ENCODE measurements at regions not wholly inside any gene's neighbourhood (a gene's known extent, or its start where the extent isn't known, plus 50 kb on each side); places are given as distances from the start of the nearest gene placed in this dataset.
"Not testable (repeated sequence)": the region's sequence is repeated elsewhere in the genome, so short reads cannot be mapped to it uniquely, and the experiment has no call there.

DNA sequence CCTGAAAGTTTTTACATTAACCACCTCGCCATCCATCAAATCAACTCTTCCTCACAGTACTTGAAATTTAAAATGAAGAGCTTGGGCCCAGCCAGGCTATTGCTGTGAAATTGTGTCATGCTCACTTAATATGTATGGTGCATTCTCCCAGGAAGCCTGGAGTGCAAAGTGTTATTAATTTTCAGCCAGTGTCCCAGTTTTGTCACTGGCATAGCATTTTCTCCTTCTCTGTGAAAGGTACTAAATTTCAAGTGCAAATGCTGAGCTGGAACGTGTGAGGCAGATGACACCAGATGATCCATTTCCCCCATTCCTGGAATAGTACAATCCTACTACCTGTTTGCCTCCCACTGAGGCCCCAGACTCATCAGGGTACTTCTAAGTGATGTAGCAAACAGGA is 397.6 kb upstream of the ACTBL2 start:
- Histone ChIP-seq H3K9me3 (ENCODE audit: low read depth, low read length) (no peaks in the 10 kb centered on the region), H3K27ac (no peak overlapping the region), H3K4me3 (no peak overlapping the region), H3K9ac (ENCODE audit: insufficient read length) (no peak overlapping the region), H3K36me3 (ENCODE audit: insufficient read depth, low read length) (no peaks in the 10 kb centered on the region)
- TF ChIP-seq POLR2AphosphoS5 (IDR thresholded peaks at IDR 0.05; ENCODE audit: borderline replicate concordance, low read depth, low read length) (no peak), EZH2 (IDR thresholded peaks at IDR 0.05) (no peak), FOXP2 (optimal IDR thresholded peaks at IDR 0.05; ENCODE audit: control extremely low read depth, extremely low read length, insufficient read depth) (no peak)
- no peak for DNase-seq (ENCODE audit: low read depth, low spot score)

DNA sequence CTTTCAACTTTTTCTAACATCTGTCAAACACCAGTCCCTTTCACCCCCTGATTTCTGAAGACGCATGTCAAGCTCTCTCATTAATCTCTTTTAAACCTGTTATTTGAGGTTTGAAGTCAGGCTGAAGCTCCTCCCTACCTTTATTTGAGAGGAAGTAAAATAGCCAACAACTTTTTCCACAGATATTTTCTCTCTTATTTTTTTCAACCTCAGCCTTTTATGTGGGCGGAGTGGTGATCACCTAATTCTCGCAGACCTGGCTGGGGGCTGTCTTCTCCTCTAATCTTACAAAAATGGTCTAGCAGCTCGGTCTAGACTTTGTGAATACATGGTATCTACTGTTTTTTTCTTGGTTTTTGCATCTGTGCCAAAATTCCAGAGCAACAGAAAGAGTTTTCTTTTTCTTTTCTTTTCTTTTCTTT is 395.7 kb upstream of the ACTBL2 start:
- no peak overlapping the region for H3K4me3 ChIP-seq

GRCh38 chr5:57871496-57871895 is 388.9 kb upstream of the ACTBL2 start:
- no peak overlapping the region for H3K9ac ChIP-seq (ENCODE audit: insufficient read length)
- no peak for TF ChIP-seq POLR2AphosphoS5 (IDR thresholded peaks at IDR 0.05; ENCODE audit: borderline replicate concordance, low read depth, low read length)
- TF ChIP-seq FOXP2 (optimal IDR thresholded peaks at IDR 0.05; ENCODE audit: control extremely low read depth, extremely low read length, insufficient read depth), result no peak
- TF ChIP-seq EZH2 (IDR thresholded peaks at IDR 0.05), result no peak
- no peaks in the 10 kb centered on the region for H3K36me3 ChIP-seq (ENCODE audit: insufficient read depth, low read length)
- DNase-seq (ENCODE audit: low read depth, low spot score), result no peak
- H3K27ac ChIP-seq, result no peak overlapping the region
- H3K4me3 ChIP-seq, result no peak overlapping the region
- no peaks in the 10 kb centered on the region for H3K9me3 ChIP-seq (ENCODE audit: low read depth, low read length)

More for the DNA sequence above, 395.7 kb upstream of the ACTBL2 start:
- DNase-seq (ENCODE audit: low read depth, low spot score), result no peak
- Histone ChIP-seq H3K9ac (ENCODE audit: insufficient read length) (no peak overlapping the region), H3K9me3 (ENCODE audit: low read depth, low read length) (no peaks in the 10 kb centered on the region), H3K27ac (no peak overlapping the region), H3K36me3 (ENCODE audit: insufficient read depth, low read length) (no peaks in the 10 kb centered on the region)
- no peak for TF ChIP-seq POLR2AphosphoS5 (IDR thresholded peaks at IDR 0.05; ENCODE audit: borderline replicate concordance, low read depth, low read length)

GRCh38 chr5:57870267-57870666 is 387.7 kb upstream of the ACTBL2 start:
- H3K36me3 ChIP-seq (ENCODE audit: insufficient read depth, low read length); H3K27ac ChIP-seq; H3K9me3 ChIP-seq (ENCODE audit: low read depth, low read length); H3K4me3 ChIP-seq; H3K9ac ChIP-seq (ENCODE audit: insufficient read length); DNase-seq (ENCODE audit: low read depth, low spot score): not testable (repeated sequence)

DNA sequence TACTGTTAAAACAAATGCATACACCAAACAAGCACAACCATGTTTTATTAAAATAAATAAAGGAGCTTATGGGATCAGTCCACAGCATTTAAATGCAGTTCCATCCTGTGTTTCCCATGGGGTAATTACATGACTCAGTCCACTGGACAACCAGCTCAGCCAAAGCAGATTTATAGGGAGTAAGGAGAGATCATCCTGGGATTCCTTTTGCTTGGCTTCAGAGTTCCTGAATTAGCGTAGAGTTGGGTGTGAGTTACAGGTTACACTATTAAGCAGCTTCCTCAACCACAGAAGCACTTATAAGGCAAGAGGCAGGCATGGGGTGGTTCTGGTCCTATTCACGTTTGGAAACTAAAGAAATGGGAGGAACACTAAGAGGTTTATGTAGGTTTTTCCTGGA is 381.1 kb upstream of the ACTBL2 start:
- no peak for TF ChIP-seq POLR2AphosphoS5 (IDR thresholded peaks at IDR 0.05; ENCODE audit: borderline replicate concordance, low read depth, low read length)
- no peak for TF ChIP-seq EZH2 (IDR thresholded peaks at IDR 0.05)
- no peak for TF ChIP-seq FOXP2 (optimal IDR thresholded peaks at IDR 0.05; ENCODE audit: control extremely low read depth, extremely low read length, insufficient read depth)
- DNase-seq (ENCODE audit: low read depth, low spot score), result no peak
- H3K27ac ChIP-seq, result no peak overlapping the region
- no peak overlapping the region for H3K4me3 ChIP-seq
- H3K36me3 ChIP-seq (ENCODE audit: insufficient read depth, low read length), result no peaks in the 10 kb centered on the region
- H3K9me3 ChIP-seq (ENCODE audit: low read depth, low read length), result no peaks in the 10 kb centered on the region
- no peak overlapping the region for H3K9ac ChIP-seq (ENCODE audit: insufficient read length)

- H3K4me3 ChIP-seq, result no peak overlapping the region
- no peak overlapping the region for H3K27ac ChIP-seq
- no peaks in the 10 kb centered on the region for H3K36me3 ChIP-seq (ENCODE audit: insufficient read depth, low read length)
- no peak overlapping the region for H3K9ac ChIP-seq (ENCODE audit: insufficient read length)
- DNase-seq (ENCODE audit: low read depth, low spot score), result no peak
- H3K9me3 ChIP-seq (ENCODE audit: low read depth, low read length), result no peaks in the 10 kb centered on the region
- TF ChIP-seq EZH2 (IDR thresholded peaks at IDR 0.05), result no peak
- no peak for TF ChIP-seq POLR2AphosphoS5 (IDR thresholded peaks at IDR 0.05; ENCODE audit: borderline replicate concordance, low read depth, low read length)
- no peak for TF ChIP-seq FOXP2 (optimal IDR thresholded peaks at IDR 0.05; ENCODE audit: control extremely low read depth, extremely low read length, insufficient read depth)
Measured at GRCh38 chr5:57862942-57863341, 380.3 kb upstream of the ACTBL2 start.

DNA sequence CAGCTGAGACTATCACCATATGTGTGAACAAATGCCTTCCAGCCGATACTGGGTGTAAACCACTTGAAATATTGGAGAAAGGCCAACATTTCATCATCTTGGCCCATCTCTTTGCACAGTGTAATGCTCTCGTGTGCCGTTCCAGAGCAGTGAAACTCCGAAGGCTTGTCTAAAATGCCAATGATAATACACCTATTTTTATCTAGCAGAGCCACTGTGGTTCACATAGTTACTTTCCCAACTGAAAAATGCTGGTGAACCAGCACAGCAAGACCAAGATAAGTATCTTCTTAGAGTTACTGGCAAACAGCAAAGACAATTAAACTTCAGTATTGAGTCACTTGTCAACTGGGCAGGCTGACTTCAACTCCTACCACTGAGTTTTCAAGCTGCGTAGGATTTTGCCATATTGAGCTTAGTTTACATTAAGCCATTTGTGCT is 379.9 kb upstream of the ACTBL2 start:
- no peak overlapping the region for H3K9ac ChIP-seq (ENCODE audit: insufficient read length)
- H3K27ac ChIP-seq, result no peak overlapping the region
- TF ChIP-seq POLR2AphosphoS5 (IDR thresholded peaks at IDR 0.05; ENCODE audit: borderline replicate concordance, low read depth, low read length) (no peak), FOXP2 (optimal IDR thresholded peaks at IDR 0.05; ENCODE audit: control extremely low read depth, extremely low read length, insufficient read depth) (no peak), EZH2 (IDR thresholded peaks at IDR 0.05) (no peak)
- no peaks in the 10 kb centered on the region for H3K9me3 ChIP-seq (ENCODE audit: low read depth, low read length)
- H3K36me3 ChIP-seq (ENCODE audit: insufficient read depth, low read length), result no peaks in the 10 kb centered on the region
- DNase-seq (ENCODE audit: low read depth, low spot score), result no peak
- H3K4me3 ChIP-seq, result no peak overlapping the region

- Histone ChIP-seq H3K9me3 (ENCODE audit: low read depth, low read length) (no peaks in the 10 kb centered on the region), H3K4me3 (no peak overlapping the region), H3K9ac (ENCODE audit: insufficient read length) (no peak overlapping the region), H3K27ac (no peak overlapping the region), H3K36me3 (ENCODE audit: insufficient read depth, low read length) (no peaks in the 10 kb centered on the region)
- no peak for DNase-seq (ENCODE audit: low read depth, low spot score)
- no peak for TF ChIP-seq EZH2 (IDR thresholded peaks at IDR 0.05)
- TF ChIP-seq POLR2AphosphoS5 (IDR thresholded peaks at IDR 0.05; ENCODE audit: borderline replicate concordance, low read depth, low read length), result no peak
- TF ChIP-seq FOXP2 (optimal IDR thresholded peaks at IDR 0.05; ENCODE audit: control extremely low read depth, extremely low read length, insufficient read depth), result no peak
Measured at GRCh38 chr5:57859626-57860025, 377.0 kb upstream of the ACTBL2 start.

DNA sequence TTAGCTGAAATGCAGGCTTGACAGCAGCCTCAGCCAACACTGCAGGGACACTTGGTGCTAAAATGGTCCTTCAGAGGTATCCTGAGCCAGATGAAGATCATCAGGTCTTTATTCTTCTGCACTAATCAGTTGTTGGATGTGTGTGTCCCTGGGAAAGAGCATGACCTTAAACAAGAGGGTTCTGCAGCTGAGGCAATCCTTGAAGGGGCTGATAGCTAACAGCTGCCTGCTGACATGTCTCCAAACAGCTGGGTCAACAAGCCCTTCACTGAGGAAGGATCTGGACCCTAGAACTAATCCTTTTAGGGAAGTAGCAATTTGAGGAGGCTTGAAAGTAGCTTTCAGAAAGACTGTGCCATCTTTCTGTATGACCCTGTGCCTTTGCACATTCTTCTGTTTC is 376.3 kb upstream of the ACTBL2 start:
- H3K9me3 ChIP-seq (ENCODE audit: low read depth, low read length), result no peaks in the 10 kb centered on the region

More for the DNA sequence above, 376.3 kb upstream of the ACTBL2 start:
- H3K27ac ChIP-seq, result no peak overlapping the region
- H3K9ac ChIP-seq (ENCODE audit: insufficient read length), result no peak overlapping the region
- H3K4me3 ChIP-seq, result no peak overlapping the region
- no peak for TF ChIP-seq POLR2AphosphoS5 (IDR thresholded peaks at IDR 0.05; ENCODE audit: borderline replicate concordance, low read depth, low read length)
- no peak for TF ChIP-seq EZH2 (IDR thresholded peaks at IDR 0.05)
- no peak for TF ChIP-seq FOXP2 (optimal IDR thresholded peaks at IDR 0.05; ENCODE audit: control extremely low read depth, extremely low read length, insufficient read depth)
- no peak for DNase-seq (ENCODE audit: low read depth, low spot score)
- H3K36me3 ChIP-seq (ENCODE audit: insufficient read depth, low read length), result no peaks in the 10 kb centered on the region

All from SK-N-MC (cell line).